OCI-LY7 (cell line): ENCODE measurements at regions not wholly inside any gene's neighbourhood (a gene's known extent, or its start where the extent isn't known, plus 50 kb on each side); places are given as distances from the start of the nearest gene placed in this dataset.
"Not testable (repeated sequence)": the region's sequence is repeated elsewhere in the genome, so short reads cannot be mapped to it uniquely, and the experiment has no call there.

Experiments used
- BruUV-seq: library from RNA; stranded (reverse); fragments of 400-500 nt; replicated peaks from 2 replicates; lab custom pipeline; 2021; lab: Mats Ljungman, UMichigan
- CTCF ChIA-PET: fragments of 300-600 bp; sonication (Branson Sonifier 250); formaldehyde crosslinking; loops from one replicate; lab custom pipeline; 2022; ENCODE audit warnings: antibody characterized with exemption; ENCODE audit not compliant: unreplicated experiment; lab: Charles Lee
- POLR2A ChIA-PET: fragments of 300-600 bp; sonication (Branson Sonifier 250); formaldehyde crosslinking; loops from one replicate; lab custom pipeline; 2022; ENCODE audit warnings: antibody characterized with exemption; lab: Charles Lee
- DNase-seq: peaks from one replicate; pipeline ENCODE4 v3.0.0-alpha.2; 2015; ENCODE audit warnings: low spot score
- H2AFZ ChIP-seq: fragments of 200-600 bp; sonication (generic), shearing (Covaris generic); 2 replicates; pipeline ENCODE4 v1.6.1; 2014; ENCODE audit warnings: mild to moderate bottlenecking, antibody characterized with exemption, low read length, moderate library complexity
- H3K27ac ChIP-seq: fragments of 200-600 bp; sonication (generic); 2 replicates; pipeline ENCODE4 v1.5.1; 2014; ENCODE audit warnings: mixed run types, low read depth, mild to moderate bottlenecking, moderate library complexity, low read length, inconsistent platforms; ENCODE audit not compliant: poor library complexity, severe bottlenecking
- H3K36me3 ChIP-seq: fragments of 200-600 bp; sonication (generic); 2 replicates; pipeline ENCODE4 v1.6.1; 2014; ENCODE audit warnings: mild to moderate bottlenecking, antibody characterized with exemption, low read length, moderate library complexity, mixed read lengths; ENCODE audit not compliant: insufficient read depth
- H3K4me1 ChIP-seq: fragments of 200-600 bp; sonication (generic); 2 replicates; pipeline ENCODE4 v1.5.1; 2014; ENCODE audit warnings: mild to moderate bottlenecking, low read length; ENCODE audit not compliant: insufficient read depth, poor library complexity, severe bottlenecking
- H3K4me2 ChIP-seq: fragments of 200-600 bp; sonication (generic); 2 replicates; pipeline ENCODE4 v1.6.1; 2014; ENCODE audit warnings: mild to moderate bottlenecking, low read length
- H3K4me3 ChIP-seq: fragments of 200-600 bp; sonication (generic); 2 replicates; pipeline ENCODE4 v1.5.1; 2014; ENCODE audit warnings: mild to moderate bottlenecking, low read depth, low read length; ENCODE audit not compliant: poor library complexity, severe bottlenecking
- H3K79me2 ChIP-seq: fragments of 200-600 bp; sonication (generic); 2 replicates; pipeline ENCODE4 v1.6.1; 2016; ENCODE audit warnings: low read depth, mild to moderate bottlenecking, low read length, moderate library complexity, mixed read lengths; ENCODE audit not compliant: insufficient read depth
- H3K9me2 ChIP-seq: fragments of 200-600 bp; sonication (generic); 2 replicates; pipeline ENCODE4 v1.6.1; 2016; ENCODE audit warnings: mild to moderate bottlenecking, low read length, mixed read lengths; ENCODE audit not compliant: insufficient read depth
- H3K9me3 ChIP-seq: fragments of 200-600 bp; sonication (generic); 2 replicates; pipeline ENCODE4 v1.6.1; 2014; ENCODE audit warnings: mild to moderate bottlenecking, mixed run types, low read length, mixed read lengths
- H4K20me1 ChIP-seq: fragments of 200-600 bp; sonication (generic); 2 replicates; pipeline ENCODE4 v1.6.1; 2014; ENCODE audit warnings: mild to moderate bottlenecking, antibody characterized with exemption, low read length, moderate library complexity, mixed read lengths; ENCODE audit not compliant: insufficient read depth
- CTCF ChIP-seq: fragments of 200-600 bp; sonication (generic); conservative IDR thresholded peaks from 2 replicates; pipeline ENCODE4 v1.5.1; 2014; ENCODE audit warnings: mild to moderate bottlenecking, antibody characterized with exemption, low read length, moderate library complexity, mixed read lengths
- EZH2phosphoT487 ChIP-seq: fragments of 200-600 bp; sonication (generic); IDR thresholded peaks from 2 replicates; pipeline ENCODE4 v1.6.1; 2018; ENCODE audit warnings: low read depth, borderline replicate concordance, mild to moderate bottlenecking, mixed run types, antibody characterized with exemption, low read length, moderate library complexity, mixed read lengths
- intact Hi-C: fragments of 100-400 bp; cut with micrococcal nuclease; formaldehyde crosslinking; loops from one replicate; pipeline ENCODE4 v1.10.0; 2022; ENCODE audit not compliant: unreplicated experiment

- POLR2A ChIA-PET, result interaction anchor here (0.8 kb wide), 1 partner anchor 20 kb away, joined by 3 read pairs; no protein-coding TSS in a partner anchor
- no peak overlapping the region for H3K27ac ChIP-seq
- H3K36me3 ChIP-seq, result no peaks in the 10 kb centered on the region
- no TSS peak for BruUV-seq
- intact Hi-C loops, result no loop called here
- no peak for DNase-seq
- TF ChIP-seq CTCF (no peak), EZH2phosphoT487 (no peak)
- H2AFZ ChIP-seq, result no peak overlapping the region
- peaks cover 3% of the 10 kb centered on the region; the same call in 1 of the 2 replicates for H3K9me2 ChIP-seq
- no peaks in the 10 kb centered on the region for H3K79me2 ChIP-seq
- H4K20me1 ChIP-seq, result no peaks in the 10 kb centered on the region
- no peaks in the 10 kb centered on the region for H3K4me1 ChIP-seq
- H3K4me2 ChIP-seq, result no peak overlapping the region
- 0 out of 2 replicates have a peak, but pooled peaks cover 3% of the 10 kb centered on the region for H3K9me3 ChIP-seq
- no peak overlapping the region for H3K4me3 ChIP-seq
- CTCF ChIA-PET, result no interaction called here
Measured at GRCh38 chr2:31644551-31644950, 63.8 kb upstream of the SRD5A2 start.

GRCh38 chr2:31642707-31643106 lies 62.0 kb upstream of the SRD5A2 start:
- no TSS peak for BruUV-seq
- intact Hi-C loops, result no loop called here
- TF ChIP-seq EZH2phosphoT487 (no peak), CTCF (no peak)

DNA sequence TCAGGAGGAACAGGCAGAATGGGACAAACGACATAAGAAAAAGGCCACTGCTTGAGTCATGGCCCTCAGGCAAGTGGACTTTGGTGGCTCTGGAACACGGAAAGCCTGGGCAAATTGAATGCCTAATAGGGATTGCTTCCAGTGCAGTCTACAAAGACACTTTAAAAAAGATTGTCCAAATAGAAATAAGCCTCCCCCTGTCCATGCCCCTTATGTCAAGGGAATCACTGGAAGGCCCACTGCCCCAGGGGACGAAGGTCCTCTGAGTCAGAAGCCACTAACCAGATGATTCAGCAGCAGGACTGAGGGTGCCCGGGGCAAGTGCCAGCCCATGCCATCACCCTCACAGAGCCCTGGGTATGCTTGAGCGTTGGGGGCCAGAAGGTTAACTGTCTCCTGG lies 51.5 kb upstream of the SRD5A2 start:
- H2AFZ ChIP-seq, H4K20me1 ChIP-seq, H3K4me1 ChIP-seq, POLR2A ChIA-PET, H3K9me2 ChIP-seq, H3K36me3 ChIP-seq, DNase-seq, H3K4me3 ChIP-seq, intact Hi-C loops, BruUV-seq, CTCF ChIA-PET, H3K9me3 ChIP-seq, H3K79me2 ChIP-seq, H3K4me2 ChIP-seq, H3K27ac ChIP-seq: not testable (repeated sequence)

More at GRCh38 chr2:31642707-31643106, 62.0 kb upstream of the SRD5A2 start:
- Histone ChIP-seq H2AFZ (no peak overlapping the region), H3K36me3 (no peaks in the 10 kb centered on the region), H3K9me3 (0 out of 2 replicates have a peak, but pooled peaks cover 3% of the 10 kb centered on the region), H3K4me2 (no peak overlapping the region), H3K27ac (no peak overlapping the region), H3K79me2 (no peaks in the 10 kb centered on the region), H3K4me1 (no peaks in the 10 kb centered on the region), H3K4me3 (no peak overlapping the region), H3K9me2 (peaks cover 3% of the 10 kb centered on the region; the same call in 1 of the 2 replicates), H4K20me1 (no peaks in the 10 kb centered on the region)
- ChIA-PET POLR2A (interaction anchor here (0.6 kb wide), 1 partner anchor 18 kb away, joined by 3 read pairs; no protein-coding TSS in a partner anchor), CTCF (no interaction called here)
- no peak for DNase-seq
